GM23248 (cell line): ENCODE measurements at regions not wholly inside any gene's neighbourhood (a gene's known extent, or its start where the extent isn't known, plus 50 kb on each side); places are given as distances from the start of the nearest gene placed in this dataset.
"Not testable (repeated sequence)": the region's sequence is repeated elsewhere in the genome, so short reads cannot be mapped to it uniquely, and the experiment has no call there.

ENCODE experiments used
- DNase-seq: peaks from one replicate; pipeline ENCODE4 v3.0.0-alpha.2; 2015
- H2AFZ ChIP-seq: fragments of 200-600 bp; sonication (generic); 2 replicates; pipeline ENCODE4 v1.6.1; 2016; ENCODE audit warnings: antibody characterized with exemption
- H3F3A ChIP-seq: fragments of 200-600 bp; sonication (generic); 2 replicates; pipeline ENCODE4 v1.6.1; 2016; ENCODE audit warnings: mild to moderate bottlenecking, antibody characterized with exemption, mixed run types; ENCODE audit not compliant: insufficient read depth
- H3K27ac ChIP-seq: fragments of 200-600 bp; sonication (generic); 2 replicates; pipeline ENCODE4 v1.5.1; 2016; ENCODE audit warnings: mild to moderate bottlenecking
- H3K27me3 ChIP-seq: fragments of 200-600 bp; sonication (generic); replicated peaks from 2 replicates; pipeline ENCODE4 v1.6.1; 2016; ENCODE audit warnings: mild to moderate bottlenecking; ENCODE audit not compliant: insufficient read depth
- H3K36me3 ChIP-seq: fragments of 200-600 bp; sonication (generic); 2 replicates; pipeline ENCODE4 v1.6.1; 2016; ENCODE audit warnings: low read depth, mild to moderate bottlenecking
- H3K4me1 ChIP-seq: fragments of 200-600 bp; sonication (generic); 2 replicates; pipeline ENCODE4 v1.6.1; 2016; ENCODE audit warnings: mild to moderate bottlenecking; ENCODE audit not compliant: insufficient read depth
- H3K4me2 ChIP-seq: fragments of 200-600 bp; sonication (generic); one replicate; pipeline ENCODE4 v1.6.1; 2016; ENCODE audit warnings: mild to moderate bottlenecking; ENCODE audit not compliant: unreplicated experiment
- H3K4me3 ChIP-seq: fragments of 200-600 bp; sonication (generic); 2 replicates; pipeline ENCODE4 v1.5.1; 2016; ENCODE audit warnings: mild to moderate bottlenecking
- H3K79me2 ChIP-seq: fragments of 200-600 bp; sonication (generic); 2 replicates; pipeline ENCODE4 v1.6.1; 2016; ENCODE audit warnings: mild to moderate bottlenecking; ENCODE audit not compliant: insufficient read depth
- H3K9ac ChIP-seq: fragments of 200-600 bp; sonication (generic); 2 replicates; pipeline ENCODE4 v1.6.1; 2016; ENCODE audit warnings: mild to moderate bottlenecking
- H3K9me2 ChIP-seq: fragments of 200-600 bp; sonication (generic); 2 replicates; pipeline ENCODE4 v1.6.1; 2016; ENCODE audit warnings: mixed run types, mild to moderate bottlenecking, moderate library complexity; ENCODE audit not compliant: insufficient read depth
- H3K9me3 ChIP-seq: fragments of 200-600 bp; sonication (generic); one replicate; pipeline ENCODE4 v1.6.1; 2017; ENCODE audit warnings: low read depth
- H4K20me1 ChIP-seq: fragments of 200-600 bp; sonication (generic); 2 replicates; pipeline ENCODE4 v1.6.0; 2016; ENCODE audit not compliant: insufficient read depth
- EZH2 ChIP-seq: fragments of 200-600 bp; sonication (generic); IDR thresholded peaks from 2 replicates; pipeline ENCODE4 v1.6.1; 2018; ENCODE audit warnings: antibody characterized with exemption, mild to moderate bottlenecking; ENCODE audit not compliant: insufficient read depth, poor library complexity, severe bottlenecking
- EZH2phosphoT487 ChIP-seq: fragments of 200-600 bp; sonication (generic); IDR thresholded peaks from 2 replicates; pipeline ENCODE4 v1.6.1; 2018; ENCODE audit warnings: antibody characterized with exemption, moderate library complexity, mild to moderate bottlenecking, low read depth; ENCODE audit not compliant: insufficient read depth
- WGBS, 2 experiments: methylation state at CpG; one replicate each; pipeline ENCODE4 v1.1.6; 2015 to 2017; ENCODE audit warnings: low lambda C conversion rate in 2 of 2, low coverage in 1 of 2; ENCODE audit errors: missing lambda C conversion rate in 2 of 2; 5-methylcytosine and 5-hydroxymethylcytosine counted together
- in situ Hi-C: fragments of 300-500 bp; cut with MboI; formaldehyde crosslinking; loops from 2 replicates; pipeline ENCODE4 v1.15.0; 2020

- no peak for TF ChIP-seq EZH2phosphoT487
- TF ChIP-seq EZH2 = no peak
- in situ Hi-C loops = no loop called here
- H3K9me3 ChIP-seq = no peaks in the 10 kb centered on the region
- no peak overlapping the region for H3K27ac ChIP-seq
- no peaks in the 10 kb centered on the region for H3K36me3 ChIP-seq
- H3K79me2 ChIP-seq = no peaks in the 10 kb centered on the region
- no peak overlapping the region for H2AFZ ChIP-seq
- no peak overlapping the region for H3K9ac ChIP-seq
- no peak overlapping the region for H3K4me3 ChIP-seq
- no peaks in the 10 kb centered on the region for H3K9me2 ChIP-seq
- H3K27me3 ChIP-seq = no peaks in the 10 kb centered on the region
- no peak overlapping the region for H3K4me2 ChIP-seq
- no peaks in the 10 kb centered on the region for H4K20me1 ChIP-seq
- H3K4me1 ChIP-seq = no peaks in the 10 kb centered on the region
- 17 to 19% methylated on average over 4 of the region's 4 CpGs for WGBS, 2 experiments
- no peaks in the 10 kb centered on the region for H3F3A ChIP-seq
- no peak for DNase-seq
Measured at GRCh38 chr3:103227651-103228050, 792.8 kb downstream of the ZPLD1 start.

- no peaks in the 10 kb centered on the region for H3K79me2 ChIP-seq
- H3K9ac ChIP-seq = no peak overlapping the region
- no peak overlapping the region for H3K4me3 ChIP-seq
- no peaks in the 10 kb centered on the region for H3K36me3 ChIP-seq
- H3F3A ChIP-seq = no peaks in the 10 kb centered on the region
- H3K27me3 ChIP-seq = no peaks in the 10 kb centered on the region
- no peaks in the 10 kb centered on the region for H3K9me2 ChIP-seq
- H3K4me2 ChIP-seq = no peak overlapping the region
- no peak overlapping the region for H2AFZ ChIP-seq
- in situ Hi-C loops = no loop called here
- no peak for DNase-seq
- TF ChIP-seq EZH2phosphoT487 = no peak
- no peak for TF ChIP-seq EZH2
- no peaks in the 10 kb centered on the region for H4K20me1 ChIP-seq
- no peaks in the 10 kb centered on the region for H3K4me1 ChIP-seq
- no peaks in the 10 kb centered on the region for H3K9me3 ChIP-seq
- H3K27ac ChIP-seq = no peak overlapping the region
Measured at GRCh38 chr3:103247459-103247858, 812.6 kb downstream of the ZPLD1 start.

GRCh38 chr3:103254827-103255226, 820.0 kb downstream of the ZPLD1 start:
- H3K9ac ChIP-seq, H4K20me1 ChIP-seq, H3K36me3 ChIP-seq, H3F3A ChIP-seq, H3K4me1 ChIP-seq, in situ Hi-C loops, H3K27me3 ChIP-seq, H3K4me3 ChIP-seq, H3K9me3 ChIP-seq, H2AFZ ChIP-seq, H3K79me2 ChIP-seq, H3K9me2 ChIP-seq, DNase-seq, H3K27ac ChIP-seq, H3K4me2 ChIP-seq: not testable (repeated sequence)
- WGBS, 2 experiments = 76% methylated on average over 17 of the region's 24 CpGs; no CpG with 5 or more reads in 1 of the 2 experiments

GRCh38 chr3:103269287-103269686, 834.5 kb downstream of the ZPLD1 start:
- H3K4me1 ChIP-seq = no peaks in the 10 kb centered on the region

GRCh38 chr3:103271575-103271974, 836.8 kb downstream of the ZPLD1 start:
- 14 to 27% methylated on average over 2 of the region's 2 CpGs for WGBS, 2 experiments
- Histone ChIP-seq H3K36me3 (no peaks in the 10 kb centered on the region), H3K4me3 (no peak overlapping the region), H3K4me1 (no peaks in the 10 kb centered on the region), H3K4me2 (no peak overlapping the region), H4K20me1 (no peaks in the 10 kb centered on the region), H3K9me2 (no peaks in the 10 kb centered on the region), H3K79me2 (no peaks in the 10 kb centered on the region), H2AFZ (no peak overlapping the region), H3K9ac (no peak overlapping the region), H3K27me3 (no peaks in the 10 kb centered on the region), H3F3A (no peaks in the 10 kb centered on the region), H3K27ac (no peak overlapping the region), H3K9me3 (no peaks in the 10 kb centered on the region)
- no peak for DNase-seq
- TF ChIP-seq EZH2 (no peak), EZH2phosphoT487 (no peak)
- in situ Hi-C loops = no loop called here

More at GRCh38 chr3:103269287-103269686, 834.5 kb downstream of the ZPLD1 start:
- H3K9me3 ChIP-seq = no peaks in the 10 kb centered on the region
- TF ChIP-seq EZH2phosphoT487 (no peak), EZH2 (no peak)
- no peak overlapping the region for H2AFZ ChIP-seq
- H3K79me2 ChIP-seq = no peaks in the 10 kb centered on the region
- H3K4me2 ChIP-seq = no peak overlapping the region
- H3F3A ChIP-seq = no peaks in the 10 kb centered on the region
- in situ Hi-C loops = no loop called here
- no peaks in the 10 kb centered on the region for H3K9me2 ChIP-seq
- no peaks in the 10 kb centered on the region for H4K20me1 ChIP-seq
- H3K27ac ChIP-seq = no peak overlapping the region
- H3K4me3 ChIP-seq = no peak overlapping the region
- no peak overlapping the region for H3K9ac ChIP-seq
- H3K36me3 ChIP-seq = no peaks in the 10 kb centered on the region
- no peaks in the 10 kb centered on the region for H3K27me3 ChIP-seq
- DNase-seq = no peak
